Smooth muscle cell (in vitro differentiated cells): ENCODE measurements at regions not wholly inside any gene's neighbourhood (a gene's known extent, or its start where the extent isn't known, plus 50 kb on each side); places are given as distances from the start of the nearest gene placed in this dataset.

Experiments
- DNase-seq: peaks from one replicate; lab custom pipeline; 2025; ENCODE audit not compliant: unreplicated experiment; lab: John Stamatoyannopoulos, UW
- H2AFZ ChIP-seq: fragments of 200-600 bp; sonication (generic); 2 replicates; pipeline ENCODE4 v1.6.0; 2016; ENCODE audit warnings: antibody characterized with exemption, low read depth, mild to moderate bottlenecking
- H3F3A ChIP-seq: fragments of 200-600 bp; sonication (generic); 2 replicates; pipeline ENCODE4 v1.6.0; 2017; ENCODE audit warnings: antibody characterized with exemption, low read depth
- H3K27ac ChIP-seq: fragments of 200-600 bp; sonication (generic); 2 replicates; pipeline ENCODE4 v1.5.1; 2016; ENCODE audit warnings: low read depth, mild to moderate bottlenecking
- H3K27me3 ChIP-seq: fragments of 200-600 bp; sonication (generic); 2 replicates; pipeline ENCODE4 v1.6.1; 2016; ENCODE audit warnings: low read depth, mild to moderate bottlenecking
- H3K36me3 ChIP-seq: fragments of 200-600 bp; sonication (generic); 2 replicates; pipeline ENCODE4 v1.5.1; 2016; ENCODE audit warnings: low read depth
- H3K4me1 ChIP-seq: fragments of 200-600 bp; sonication (generic); 2 replicates; pipeline ENCODE4 v1.5.1; 2016; ENCODE audit warnings: low read depth
- H3K4me2 ChIP-seq: fragments of 200-600 bp; sonication (generic); 2 replicates; pipeline ENCODE4 v1.6.0; 2016; ENCODE audit warnings: mild to moderate bottlenecking
- H3K4me3 ChIP-seq: fragments of 200-600 bp; sonication (generic); 2 replicates; pipeline ENCODE4 v1.5.1; 2016; ENCODE audit warnings: mild to moderate bottlenecking
- H3K79me2 ChIP-seq: fragments of 200-600 bp; sonication (generic); 2 replicates; pipeline ENCODE4 v1.6.0; 2016; ENCODE audit warnings: low read depth, mild to moderate bottlenecking
- H3K9ac ChIP-seq: fragments of 200-600 bp; sonication (generic); 2 replicates; pipeline ENCODE4 v1.6.0; 2016; ENCODE audit warnings: low read depth
- H3K9me3 ChIP-seq: fragments of 200-600 bp; sonication (generic); replicated peaks from 2 replicates; pipeline ENCODE4 v1.5.1; 2016; ENCODE audit warnings: low read depth
- H4K20me1 ChIP-seq: fragments of 200-600 bp; sonication (generic); 2 replicates; pipeline ENCODE4 v1.6.0; 2016; ENCODE audit warnings: low read depth
- CTCF ChIP-seq: fragments of 200-600 bp; sonication (generic); IDR thresholded peaks from 2 replicates; pipeline ENCODE4 v1.5.1; 2017; ENCODE audit warnings: borderline replicate concordance, mild to moderate bottlenecking, antibody characterized with exemption; ENCODE audit not compliant: insufficient read depth, poor library complexity, severe bottlenecking
- WGBS: methylation state at CpG from one replicate; pipeline ENCODE4 v1.1.7; 2016; ENCODE audit warnings: low lambda C conversion rate; 5-methylcytosine and 5-hydroxymethylcytosine counted together

DNA sequence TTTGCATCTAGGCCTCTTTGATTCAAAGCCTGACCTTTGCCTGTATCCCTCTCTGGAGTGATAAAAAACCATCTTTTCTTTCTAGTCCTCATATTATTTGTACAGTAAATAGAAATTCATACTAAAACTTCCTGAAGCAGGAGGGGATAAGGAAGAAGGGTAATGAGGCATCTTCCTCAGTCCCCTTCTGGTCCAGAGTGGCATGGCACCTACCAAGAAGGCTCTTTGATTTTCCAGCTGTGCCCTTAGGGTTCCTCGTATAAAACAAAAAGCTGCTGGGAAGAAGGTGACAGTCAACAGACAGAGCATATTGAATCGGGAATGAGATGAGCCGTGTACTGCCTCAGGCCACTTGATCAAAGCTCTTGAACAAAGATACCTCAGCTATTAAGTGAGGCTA, 71.9 kb upstream of the SPDL1 start:
- no peaks in the 10 kb centered on the region for H3F3A ChIP-seq
- no peak overlapping the region for H3K4me2 ChIP-seq
- no peak for DNase-seq
- no peak overlapping the region for H3K4me3 ChIP-seq
- no peaks in the 10 kb centered on the region for H3K4me1 ChIP-seq
- no peak overlapping the region for H2AFZ ChIP-seq
- no peaks in the 10 kb centered on the region for H3K79me2 ChIP-seq
- no peak for TF ChIP-seq CTCF
- H3K36me3 ChIP-seq = no peaks in the 10 kb centered on the region
- no peak overlapping the region for H3K27ac ChIP-seq
- H4K20me1 ChIP-seq = no peaks in the 10 kb centered on the region
- H3K27me3 ChIP-seq = no peaks in the 10 kb centered on the region
- WGBS = 74% methylated on average over 3 of the region's 3 CpGs
- no peak overlapping the region for H3K9ac ChIP-seq
- no peaks in the 10 kb centered on the region for H3K9me3 ChIP-seq

DNA sequence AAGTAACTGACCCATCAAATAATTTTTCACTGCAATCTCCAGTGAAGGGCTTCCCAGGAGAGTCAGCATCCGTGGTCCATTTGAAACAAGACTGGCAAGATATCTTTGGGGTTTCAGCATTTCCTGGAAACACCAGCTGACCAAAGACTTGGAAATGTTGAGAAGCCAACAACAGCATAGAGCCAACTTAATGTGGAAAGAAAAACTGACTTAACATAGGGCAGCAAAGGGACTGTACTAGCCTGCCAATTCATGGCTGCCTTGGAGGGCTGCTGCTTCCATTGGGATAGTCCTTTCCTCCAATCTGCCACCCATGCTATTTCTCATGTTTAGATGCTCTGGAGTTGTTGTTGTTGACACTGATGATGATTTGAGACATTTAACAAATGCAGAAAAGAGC, 76.5 kb upstream of the SPDL1 start:
- H3K4me3 ChIP-seq = no peak overlapping the region
- no peaks in the 10 kb centered on the region for H3K9me3 ChIP-seq
- no peak overlapping the region for H3K9ac ChIP-seq
- 83% methylated on average over 1 of the region's 1 CpG for WGBS
- H3K27me3 ChIP-seq = no peaks in the 10 kb centered on the region
- no peak for DNase-seq
- H3F3A ChIP-seq = peaks cover 8% of the 10 kb centered on the region
- H3K4me2 ChIP-seq = no peak overlapping the region
- no peak overlapping the region for H3K27ac ChIP-seq
- no peaks in the 10 kb centered on the region for H3K79me2 ChIP-seq
- TF ChIP-seq CTCF = no peak
- H2AFZ ChIP-seq = no peak overlapping the region
- no peaks in the 10 kb centered on the region for H3K36me3 ChIP-seq
- no peaks in the 10 kb centered on the region for H3K4me1 ChIP-seq
- H4K20me1 ChIP-seq = no peaks in the 10 kb centered on the region

GRCh38 chr5:169503886-169504285, 79.7 kb upstream of the SPDL1 start:
- Histone ChIP-seq H3K4me3 (no peak overlapping the region), H3K27me3 (no peaks in the 10 kb centered on the region), H2AFZ (no peak overlapping the region), H3K9ac (no peak overlapping the region), H3K4me1 (no peaks in the 10 kb centered on the region), H3K36me3 (no peaks in the 10 kb centered on the region), H4K20me1 (no peaks in the 10 kb centered on the region), H3F3A (peaks cover 8% of the 10 kb centered on the region), H3K27ac (no peak overlapping the region), H3K9me3 (no peaks in the 10 kb centered on the region), H3K4me2 (peak overlapping the region; percentile 15), H3K79me2 (no peaks in the 10 kb centered on the region)
- TF ChIP-seq CTCF = no peak
- no peak for DNase-seq
- WGBS = 20% methylated on average over 5 of the region's 5 CpGs

- no peaks in the 10 kb centered on the region for H3K4me1 ChIP-seq
- H3F3A ChIP-seq = peaks cover 8% of the 10 kb centered on the region
- H3K4me3 ChIP-seq = no peak overlapping the region
- H3K9ac ChIP-seq = no peak overlapping the region
- no peaks in the 10 kb centered on the region for H3K27me3 ChIP-seq
- no peak overlapping the region for H3K27ac ChIP-seq
- WGBS = 75% methylated on average over 2 of the region's 2 CpGs
- no peaks in the 10 kb centered on the region for H3K36me3 ChIP-seq
- no peak overlapping the region for H2AFZ ChIP-seq
- no peaks in the 10 kb centered on the region for H3K79me2 ChIP-seq
- H4K20me1 ChIP-seq = no peaks in the 10 kb centered on the region
- H3K4me2 ChIP-seq = no peak overlapping the region
- no peaks in the 10 kb centered on the region for H3K9me3 ChIP-seq
- TF ChIP-seq CTCF = no peak
- no peak for DNase-seq
Measured at GRCh38 chr5:169499990-169500505, 83.5 kb upstream of the SPDL1 start.
